Fibroblast of peridontal ligament (primary cell): ENCODE measurements at regions not wholly inside any gene's neighbourhood (a gene's known extent, or its start where the extent isn't known, plus 50 kb on each side); places are given as distances from the start of the nearest gene placed in this dataset.
"Not testable (repeated sequence)": the region's sequence is repeated elsewhere in the genome, so short reads cannot be mapped to it uniquely, and the experiment has no call there.

Source experiments
- DNase-seq: peaks from one replicate; pipeline ENCODE4 v3.0.0-alpha.2; 2010; ENCODE audit errors: extremely low read depth

DNA sequence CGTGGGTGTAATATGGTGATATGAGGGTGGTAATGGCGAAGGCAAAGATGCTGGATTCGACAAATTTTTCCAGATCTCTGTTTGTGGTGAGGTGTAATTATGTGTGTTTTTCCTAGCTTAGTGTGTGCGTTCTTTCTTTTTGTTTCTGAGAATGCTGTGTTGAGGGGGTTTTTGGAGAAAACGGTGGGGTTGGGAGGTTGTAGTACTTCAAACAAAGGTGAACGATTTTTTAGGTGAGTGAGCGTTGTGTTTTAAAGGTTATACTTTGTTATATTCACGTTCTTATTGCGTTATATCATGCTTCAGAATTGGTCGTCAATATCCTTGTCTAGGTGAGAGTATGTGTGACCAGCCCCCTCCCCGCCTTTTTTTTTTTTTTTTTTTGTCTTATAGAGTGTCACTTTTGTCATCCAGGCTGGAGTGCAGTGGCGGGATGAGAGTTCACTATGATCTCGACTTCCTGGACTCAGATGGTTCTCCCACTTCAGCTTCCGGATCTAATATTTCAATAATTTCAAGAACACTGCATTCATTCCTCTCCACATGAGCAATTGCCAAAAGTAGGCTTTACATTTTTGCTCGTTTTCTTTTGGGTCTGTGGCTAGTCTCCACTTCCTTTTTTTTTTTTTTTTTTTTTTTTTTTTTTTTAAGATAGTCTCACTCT, 82.2 kb upstream of the RNU2-1 start:
- DNase-seq, result no peak

DNA sequence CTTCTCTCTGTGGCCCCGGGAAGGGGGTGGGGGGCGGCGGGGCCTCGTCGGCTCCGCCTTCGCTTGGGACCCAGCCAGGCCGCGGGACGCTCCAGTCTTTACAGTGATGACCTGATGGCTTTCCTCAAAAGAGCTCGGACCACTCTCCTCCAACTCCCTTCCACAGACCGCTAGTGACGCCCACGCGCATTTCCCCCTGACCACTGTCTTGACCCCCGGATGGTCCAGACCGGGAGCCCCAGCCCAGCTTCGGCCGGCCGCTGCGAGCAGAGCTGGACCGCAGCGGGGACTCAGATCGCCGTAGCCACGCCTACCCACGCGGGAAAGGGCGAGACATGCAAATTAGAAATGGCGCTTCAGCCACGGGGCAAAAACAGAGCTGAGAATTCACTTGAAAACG, 81.6 kb upstream of the RNU2-1 start:
- no peak for DNase-seq

DNA sequence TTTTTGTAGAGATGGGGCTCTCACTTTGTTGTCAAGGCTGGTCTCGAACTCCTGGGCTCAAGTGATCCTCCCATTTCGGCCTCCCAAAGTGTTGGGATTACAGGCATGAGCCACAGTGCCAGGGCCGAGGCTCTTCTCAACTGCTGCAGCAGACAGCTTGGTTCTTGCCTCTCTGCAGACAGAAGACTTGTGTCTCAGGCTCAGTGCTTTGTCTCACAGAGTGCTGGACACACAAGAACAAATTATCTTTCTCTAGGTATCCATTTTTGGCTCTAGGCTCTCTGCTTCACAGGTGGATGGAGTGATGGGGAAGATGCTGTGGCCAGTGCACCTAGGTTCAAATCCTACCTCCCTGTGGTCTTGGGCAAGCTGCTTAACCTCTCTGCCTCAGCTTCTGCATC, 80.8 kb upstream of the RNU2-1 start:
- no peak for DNase-seq

DNA sequence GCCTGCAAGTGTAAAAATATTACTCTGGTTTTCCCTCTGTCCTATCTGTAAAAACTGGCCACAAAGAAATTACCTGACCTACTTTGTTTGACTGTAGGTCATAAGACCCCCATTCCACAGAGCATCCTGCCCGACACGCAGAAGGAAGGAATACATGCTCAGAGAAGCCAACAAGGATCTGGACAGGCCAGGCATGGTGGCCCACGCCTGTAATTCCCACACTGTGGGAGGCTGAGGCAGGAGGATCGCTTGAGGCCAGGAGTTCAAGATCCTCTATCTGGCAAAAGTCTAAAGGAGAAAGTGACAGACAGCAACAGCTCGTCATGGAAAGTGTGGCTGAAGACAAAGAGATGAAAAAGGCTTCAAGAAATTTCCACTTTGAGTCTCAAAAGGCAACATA, 78.2 kb upstream of the RNU2-1 start:
- DNase-seq, result no peak

DNA sequence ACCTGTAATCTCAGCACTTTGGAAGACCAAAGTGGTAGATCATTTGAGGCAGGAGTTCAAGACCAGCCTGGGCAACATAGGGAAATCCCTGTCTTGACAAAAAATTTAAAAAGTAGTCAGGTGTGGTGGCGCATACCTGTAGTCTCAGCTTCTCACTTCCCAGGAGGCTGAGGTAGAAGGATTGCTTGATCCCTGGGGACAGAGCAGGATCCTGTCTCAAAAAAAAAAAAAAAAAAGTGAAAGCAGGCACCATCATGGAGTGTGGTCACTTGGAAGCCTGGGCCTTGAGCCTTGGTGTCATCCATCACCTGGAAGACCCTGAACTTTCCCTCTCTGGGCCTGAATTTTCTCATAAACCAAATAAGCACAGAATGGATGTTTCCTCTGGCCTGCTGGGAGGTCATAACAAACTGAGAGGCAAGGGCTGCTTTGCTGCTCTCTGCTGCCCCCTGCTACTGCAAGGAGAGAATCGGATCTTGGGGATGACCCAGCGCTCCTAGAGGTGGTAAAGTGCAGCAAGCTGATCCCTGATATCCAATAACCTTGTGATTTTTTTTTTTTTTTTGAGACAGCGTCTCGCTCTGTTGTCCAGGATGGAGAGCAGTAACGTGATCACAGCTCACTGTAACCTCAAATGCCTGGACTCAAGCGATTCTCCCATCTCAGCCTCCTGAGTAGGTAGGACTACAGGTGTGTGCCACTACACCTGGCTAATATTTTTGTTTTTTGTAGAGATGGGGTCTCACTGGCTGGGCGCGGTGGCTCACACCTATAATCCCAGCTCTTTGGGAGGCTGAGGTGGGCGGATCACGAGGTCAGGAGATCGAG, 75.9 kb upstream of the RNU2-1 start:
- DNase-seq, result no peak

DNA sequence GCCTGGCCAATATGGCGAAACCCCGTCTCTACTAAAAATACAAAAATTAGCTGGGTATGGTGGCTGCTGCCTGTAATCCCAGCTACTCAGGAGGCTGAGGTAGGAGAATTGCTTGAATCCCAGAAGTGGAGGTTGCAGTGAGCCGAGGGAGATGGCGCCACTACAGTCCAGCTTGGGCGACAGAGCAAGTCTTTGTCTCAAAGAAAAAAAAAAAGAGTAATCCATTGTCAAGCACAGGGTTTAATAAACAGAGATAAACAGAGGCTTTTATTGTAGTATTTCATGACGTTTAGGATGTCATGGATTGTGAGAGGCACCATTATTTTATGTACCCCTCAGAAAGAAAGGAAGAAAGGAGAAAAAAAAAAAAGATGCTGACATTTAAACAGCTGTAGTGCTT, 75.2 kb upstream of the RNU2-1 start:
- no peak for DNase-seq

DNA sequence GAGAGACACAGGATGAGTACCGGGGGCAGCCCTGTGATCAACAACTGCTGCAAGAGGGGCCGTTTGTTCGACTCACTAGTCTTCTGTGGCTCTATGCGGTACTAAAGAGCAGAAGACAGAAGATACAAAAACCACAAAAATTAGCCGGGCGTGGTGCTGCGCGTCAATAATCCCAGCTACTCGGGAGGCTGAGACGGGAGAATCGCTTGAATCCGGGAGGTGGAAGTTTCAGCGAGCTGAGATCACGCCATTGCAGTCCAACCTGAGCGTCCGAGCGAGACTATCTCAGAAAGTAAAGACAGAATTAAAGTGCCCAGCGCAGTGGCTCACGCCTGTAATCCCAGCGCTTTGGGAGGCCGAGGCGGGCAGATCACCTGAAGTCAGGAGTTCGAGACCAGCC, 71.0 kb upstream of the RNU2-1 start:
- not testable (repeated sequence) for DNase-seq

DNA sequence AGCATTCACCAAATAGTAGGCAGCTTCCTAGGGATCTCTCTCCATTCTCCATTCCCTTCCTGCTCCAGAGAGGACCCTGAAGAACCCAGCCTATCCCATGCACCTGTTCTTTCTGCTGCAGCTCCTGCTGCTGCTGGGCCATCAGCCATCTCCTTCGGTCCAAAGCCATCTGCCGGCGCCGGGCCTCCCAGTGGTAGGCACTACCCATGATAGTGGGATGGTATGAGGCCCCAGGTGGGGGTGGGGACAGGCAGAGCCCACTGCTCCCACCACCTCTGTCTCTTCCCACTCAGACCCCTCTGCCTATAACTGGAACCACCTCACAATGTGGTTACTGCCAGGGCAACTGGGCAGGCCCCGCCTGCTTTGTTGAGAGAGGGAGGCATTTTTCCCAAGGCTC, 69.3 kb upstream of the RNU2-1 start:
- DNase-seq, result not testable (repeated sequence)

DNA sequence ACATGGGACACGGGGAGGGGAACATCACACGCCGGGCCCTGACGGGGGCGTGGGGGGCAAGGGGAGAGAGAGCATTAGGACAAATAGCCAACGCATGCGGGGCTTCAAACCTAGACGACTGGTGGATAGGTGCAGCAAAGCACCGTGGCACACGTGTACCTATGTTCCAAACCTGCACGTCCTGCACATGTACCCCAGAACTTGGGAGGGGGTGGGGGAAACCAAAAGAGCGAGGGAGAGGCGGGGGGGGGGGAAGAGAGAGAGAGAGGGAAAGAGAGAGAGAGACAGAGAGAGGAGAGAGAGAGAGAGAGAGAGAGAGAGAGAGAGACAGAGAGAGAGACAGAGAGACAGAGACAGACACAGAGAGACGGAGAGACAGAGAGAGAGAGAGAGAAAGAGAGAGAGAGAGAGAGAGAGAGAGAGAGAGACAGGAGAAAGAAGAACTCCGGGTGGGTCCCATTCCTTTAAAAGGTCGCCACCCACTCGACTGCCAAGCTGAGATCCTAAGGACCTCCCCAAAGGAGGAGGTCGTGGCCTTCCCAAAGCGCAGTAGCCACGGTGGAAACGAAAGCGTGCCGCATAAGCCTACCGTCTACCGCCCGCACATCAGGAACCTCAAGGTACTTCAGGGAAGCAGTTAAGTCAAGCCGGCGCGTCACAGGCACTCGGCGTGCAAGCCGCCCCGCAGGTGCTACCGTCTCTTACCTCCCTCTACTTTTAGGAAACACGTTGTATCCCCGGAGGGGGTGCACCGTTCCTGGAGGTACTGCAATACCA, 65.7 kb upstream of the RNU2-1 start:
- DNase-seq, result not testable (repeated sequence)

DNA sequence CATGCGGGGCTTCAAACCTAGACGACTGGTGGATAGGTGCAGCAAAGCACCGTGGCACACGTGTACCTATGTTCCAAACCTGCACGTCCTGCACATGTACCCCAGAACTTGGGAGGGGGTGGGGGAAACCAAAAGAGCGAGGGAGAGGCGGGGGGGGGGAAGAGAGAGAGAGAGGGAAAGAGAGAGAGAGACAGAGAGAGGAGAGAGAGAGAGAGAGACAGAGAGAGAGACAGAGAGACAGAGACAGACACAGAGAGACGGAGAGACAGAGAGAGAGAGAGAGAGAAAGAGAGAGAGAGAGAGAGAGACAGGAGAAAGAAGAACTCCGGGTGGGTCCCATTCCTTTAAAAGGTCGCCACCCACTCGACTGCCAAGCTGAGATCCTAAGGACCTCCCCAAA, 55.9 kb upstream of the RNU2-1 start:
- DNase-seq, result not testable (repeated sequence)

DNA sequence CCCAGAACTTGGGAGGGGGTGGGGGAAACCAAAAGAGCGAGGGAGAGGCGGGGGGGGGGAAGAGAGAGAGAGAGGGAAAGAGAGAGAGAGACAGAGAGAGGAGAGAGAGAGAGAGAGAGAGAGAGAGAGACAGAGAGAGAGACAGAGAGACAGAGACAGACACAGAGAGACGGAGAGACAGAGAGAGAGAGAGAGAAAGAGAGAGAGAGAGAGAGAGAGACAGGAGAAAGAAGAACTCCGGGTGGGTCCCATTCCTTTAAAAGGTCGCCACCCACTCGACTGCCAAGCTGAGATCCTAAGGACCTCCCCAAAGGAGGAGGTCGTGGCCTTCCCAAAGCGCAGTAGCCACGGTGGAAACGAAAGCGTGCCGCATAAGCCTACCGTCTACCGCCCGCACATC, 49.8 kb upstream of the RNU2-1 start:
- not testable (repeated sequence) for DNase-seq
